Stimulated activated CD4-positive, alpha-beta T cell treated with anti-CD3 and anti-CD28 coated beads, Interleukin-4, amount 100 ng/mL, for 1 hour (primary cell): ENCODE measurements at regions not wholly inside any gene's neighbourhood (a gene's known extent, or its start where the extent isn't known, plus 50 kb on each side); places are given as distances from the start of the nearest gene placed in this dataset.

ENCODE experiments used
- DNase-seq: peaks from one replicate; pipeline ENCODE4 v3.0.0-alpha.2; 2020

DNA sequence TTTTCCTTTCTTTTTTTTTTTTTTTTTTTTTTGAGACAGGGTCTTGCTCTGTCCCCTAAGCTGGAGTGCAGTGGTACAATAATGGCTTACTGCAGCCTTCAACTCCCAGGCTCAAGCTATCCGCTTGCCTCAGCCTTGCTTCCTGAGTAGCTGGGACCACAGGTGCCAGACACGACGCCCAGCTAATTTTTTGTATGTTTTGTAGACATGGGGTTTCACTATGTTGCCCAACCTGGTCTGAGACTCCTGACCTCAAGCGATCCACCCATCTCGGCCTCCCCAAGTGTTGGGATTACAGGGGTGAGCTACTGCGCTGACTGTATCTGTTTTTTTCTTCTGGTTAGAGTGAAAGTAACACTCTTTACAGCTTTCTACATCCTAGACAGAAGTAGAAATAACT, 167.9 kb upstream of the FOXN2 start:
- DNase-seq = no peak

DNA sequence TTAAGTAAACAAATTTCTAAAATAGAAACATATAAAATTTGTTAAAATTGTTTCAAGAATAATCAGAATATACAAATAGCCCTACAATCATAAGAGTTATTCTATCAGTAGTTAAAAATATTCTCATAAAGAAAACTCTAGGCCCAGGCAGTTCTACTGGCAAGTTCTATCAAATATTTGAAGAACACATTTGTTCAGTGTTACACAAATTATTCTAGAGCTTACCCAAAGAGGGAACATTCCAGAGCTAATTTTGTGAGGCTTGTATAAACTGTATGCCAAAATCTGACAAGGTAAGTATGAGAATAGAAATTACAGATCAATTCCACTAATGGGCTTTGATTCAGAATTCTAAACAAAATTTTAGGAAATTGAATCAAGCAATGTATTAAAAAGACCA, 166.8 kb upstream of the FOXN2 start:
- no peak for DNase-seq

DNA sequence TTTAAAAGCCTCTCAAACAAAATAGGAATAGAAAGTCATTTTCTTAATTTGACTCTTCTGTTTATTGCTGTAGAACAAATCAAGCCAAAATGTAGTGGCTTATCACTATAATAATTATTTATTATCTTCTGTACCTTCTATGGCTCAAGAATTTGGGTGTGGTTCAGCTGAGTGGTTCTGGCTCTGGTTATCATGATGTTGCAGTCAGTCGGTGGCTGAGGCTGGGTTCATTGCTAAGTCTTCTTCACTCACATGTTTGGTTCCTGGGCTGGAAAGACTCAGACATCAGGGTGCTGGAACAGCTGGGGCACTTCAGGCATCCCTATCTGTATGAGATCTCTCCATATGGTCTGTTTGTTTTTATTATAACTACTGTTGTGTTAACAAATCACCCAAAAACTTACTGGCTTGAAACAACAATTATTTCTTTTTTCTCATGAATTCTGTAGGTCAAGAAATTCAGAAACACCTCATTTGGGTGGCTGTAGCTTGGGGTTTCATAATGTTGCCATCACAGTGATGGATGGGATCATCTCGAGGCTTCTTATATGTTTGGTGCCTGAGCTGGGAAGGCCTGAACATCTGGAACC, 165.5 kb upstream of the FOXN2 start:
- DNase-seq = no peak

DNA sequence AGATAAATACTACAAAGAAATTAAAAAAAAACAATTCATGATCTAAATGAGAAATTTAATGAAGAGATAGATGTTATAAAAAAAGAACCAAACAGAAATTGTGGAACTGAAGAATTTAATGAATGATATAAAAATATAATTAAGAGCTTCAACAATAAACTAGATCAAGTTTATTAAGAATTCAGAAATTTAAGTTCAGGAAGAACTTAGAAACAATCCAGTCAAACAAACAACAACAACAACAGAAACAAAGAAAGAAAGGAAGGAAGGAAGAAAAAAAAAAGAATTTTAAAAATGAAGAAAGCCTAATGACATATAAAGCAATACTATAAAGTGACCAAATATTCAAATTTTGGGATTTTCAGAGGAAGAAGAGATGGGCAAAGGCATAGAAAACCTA, 157.3 kb upstream of the FOXN2 start:
- no peak for DNase-seq

DNA sequence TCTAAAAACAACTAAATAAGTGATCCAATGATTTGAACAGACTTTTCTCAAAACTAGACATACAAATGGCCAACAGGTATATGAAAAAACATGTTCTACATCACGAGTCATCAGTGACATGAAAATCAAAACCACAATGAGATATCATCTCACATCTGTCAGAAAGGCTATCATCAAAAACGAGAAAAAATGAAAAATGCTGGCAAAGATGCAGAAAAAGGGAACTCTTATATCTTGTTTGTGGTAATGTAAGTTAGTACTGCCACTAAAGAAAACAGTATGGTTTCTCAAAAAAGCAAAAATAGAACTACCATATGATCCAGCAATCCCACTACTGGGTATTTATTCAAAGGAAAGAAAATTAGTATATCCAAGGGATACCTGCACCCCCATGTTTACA, 152.9 kb upstream of the FOXN2 start:
- no peak for DNase-seq

DNA sequence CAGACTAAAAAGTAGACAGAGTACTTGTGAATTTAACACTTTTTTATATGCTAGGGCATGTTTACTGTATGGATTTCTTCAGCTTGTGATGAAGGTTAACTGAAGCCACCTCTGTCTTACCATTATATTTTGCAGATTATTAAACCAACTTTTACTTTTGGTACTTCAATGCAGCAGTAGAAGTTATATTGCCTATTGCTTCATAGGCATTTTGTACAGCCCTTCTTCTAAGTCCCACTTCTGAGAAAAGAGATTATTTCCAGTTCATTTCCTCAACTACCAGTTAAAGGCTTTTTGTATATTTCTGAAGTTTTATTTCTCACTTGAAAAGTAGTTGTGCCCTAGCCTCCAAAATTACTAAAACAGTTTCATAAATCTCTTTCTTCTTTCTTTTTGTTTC, 151.7 kb upstream of the FOXN2 start:
- DNase-seq = no peak

DNA sequence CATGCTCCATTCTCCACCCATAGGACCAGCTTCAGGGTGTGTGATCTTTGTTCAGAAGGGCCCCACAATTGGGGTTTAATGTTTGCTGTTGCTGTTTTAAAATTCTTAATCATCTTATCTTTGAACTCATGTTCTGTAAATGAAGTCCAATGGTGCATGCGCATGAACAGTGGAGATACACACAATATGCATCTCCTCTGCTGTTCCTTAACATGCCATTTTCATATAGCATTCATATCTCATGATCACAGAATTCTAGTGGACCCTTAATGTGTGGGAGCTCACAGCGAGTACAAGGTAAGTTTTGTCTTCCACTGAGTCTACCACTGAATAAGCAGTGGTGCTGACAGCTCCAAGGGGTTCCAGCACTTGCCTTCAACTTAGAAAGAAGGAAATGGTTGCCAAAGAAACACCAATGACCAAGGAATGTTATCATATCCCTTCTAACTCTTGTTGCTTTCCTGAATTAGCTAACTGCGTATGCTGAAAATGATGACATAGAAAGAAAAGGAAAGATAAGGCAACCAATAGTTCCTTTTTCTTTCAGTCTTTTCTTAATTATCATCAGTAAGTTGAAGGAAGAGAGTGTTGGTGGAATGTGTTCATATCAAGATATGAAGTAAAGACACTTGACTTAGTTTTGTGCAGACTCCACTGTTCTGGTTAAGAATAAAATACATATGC, 149.3 kb upstream of the FOXN2 start:
- no peak for DNase-seq

DNA sequence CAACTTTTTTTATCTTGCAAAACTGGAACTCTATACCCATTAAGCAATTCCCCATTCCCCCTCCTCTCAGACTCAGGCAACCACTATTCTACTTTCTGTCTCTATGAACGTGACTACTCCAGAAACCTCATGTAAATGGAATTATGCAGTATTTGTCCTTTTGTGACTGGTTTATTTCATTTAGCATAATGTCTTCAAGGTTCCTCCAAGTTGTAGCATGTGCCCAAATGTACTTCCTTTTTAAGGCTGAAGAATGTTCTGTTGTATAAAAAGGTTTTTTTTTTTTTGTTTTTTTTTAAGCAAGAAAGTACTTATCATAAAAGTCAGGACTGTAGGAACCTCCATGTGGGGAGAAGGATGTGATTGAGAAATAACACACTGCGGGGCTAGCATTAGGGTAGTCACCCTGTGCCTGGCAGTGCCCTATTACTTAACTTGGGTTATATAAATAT, 145.3 kb upstream of the FOXN2 start:
- DNase-seq = no peak

DNA sequence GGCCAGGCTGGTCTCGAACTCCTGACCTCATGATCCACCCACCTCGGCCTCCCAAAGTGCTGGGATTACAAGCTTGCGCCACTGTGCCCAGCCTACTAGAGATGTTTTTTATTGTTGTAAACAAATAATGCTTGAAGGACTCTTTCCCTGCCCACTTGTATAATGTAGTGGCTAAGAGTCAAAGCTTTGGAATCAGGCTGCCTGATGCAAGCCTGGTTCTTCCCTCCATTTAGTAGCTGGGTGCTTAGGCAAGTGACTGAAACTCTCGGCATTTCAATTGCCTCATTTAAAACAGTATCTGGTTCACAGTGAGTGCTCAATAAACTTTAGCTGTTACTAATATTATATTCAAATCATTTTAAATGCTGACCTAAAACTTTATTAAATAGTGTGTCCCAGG, 144.2 kb upstream of the FOXN2 start:
- DNase-seq = no peak

DNA sequence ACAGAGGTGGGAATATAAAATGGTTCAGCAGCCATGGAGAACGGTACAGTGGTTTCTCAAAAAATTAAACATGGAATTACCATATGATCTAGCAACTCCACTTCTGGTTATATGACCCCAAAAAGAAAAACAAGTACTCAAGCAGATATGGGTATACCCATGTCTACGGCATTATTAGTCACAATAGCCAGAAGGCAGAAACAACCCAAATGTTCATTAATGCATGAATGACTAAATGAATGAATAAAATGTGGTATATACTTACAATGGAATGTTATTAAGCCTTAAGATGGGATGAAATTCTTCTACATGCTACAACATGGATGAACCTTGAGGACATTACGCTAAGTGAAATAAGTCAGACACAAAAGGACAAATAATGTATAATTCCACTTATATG, 141.3 kb upstream of the FOXN2 start:
- DNase-seq = no peak

DNA sequence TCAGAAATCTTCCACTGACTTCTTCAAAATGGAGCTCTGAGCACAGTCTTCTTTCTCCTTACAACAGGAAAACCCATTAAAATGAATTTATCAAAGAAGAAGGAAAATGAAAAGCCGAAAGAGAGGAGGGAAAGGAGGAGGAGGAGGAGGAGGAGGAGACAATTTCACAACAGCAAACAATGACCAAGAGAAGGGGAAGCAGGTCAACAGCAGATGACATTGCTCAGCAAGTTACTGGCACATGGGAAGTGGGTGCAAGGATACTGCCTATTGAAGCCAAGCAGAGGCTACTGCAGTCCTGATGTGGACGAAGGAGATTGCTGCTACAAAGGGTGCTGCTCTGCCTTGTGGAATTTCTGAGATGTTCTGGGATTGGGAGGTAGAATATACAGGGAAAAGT, 140.0 kb upstream of the FOXN2 start:
- DNase-seq = no peak

DNA sequence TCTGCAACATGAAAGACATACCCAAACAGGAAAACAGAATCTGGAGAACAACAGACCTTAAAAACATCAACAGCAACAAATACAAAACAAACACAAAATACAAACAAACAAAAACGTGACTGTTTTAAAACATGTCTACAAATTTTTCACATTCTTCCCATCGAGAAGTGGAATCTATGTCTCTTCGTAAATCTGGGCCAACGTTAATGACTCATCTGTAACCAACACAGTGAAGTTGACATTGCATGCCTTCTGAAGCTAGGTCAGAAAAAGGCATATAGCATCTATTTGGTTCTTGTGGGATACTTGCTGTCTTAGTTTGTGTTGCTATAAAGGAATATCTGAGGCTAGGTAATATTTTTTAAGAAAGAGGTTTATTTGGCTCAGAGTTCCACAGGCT, 139.2 kb upstream of the FOXN2 start:
- no peak for DNase-seq

DNA sequence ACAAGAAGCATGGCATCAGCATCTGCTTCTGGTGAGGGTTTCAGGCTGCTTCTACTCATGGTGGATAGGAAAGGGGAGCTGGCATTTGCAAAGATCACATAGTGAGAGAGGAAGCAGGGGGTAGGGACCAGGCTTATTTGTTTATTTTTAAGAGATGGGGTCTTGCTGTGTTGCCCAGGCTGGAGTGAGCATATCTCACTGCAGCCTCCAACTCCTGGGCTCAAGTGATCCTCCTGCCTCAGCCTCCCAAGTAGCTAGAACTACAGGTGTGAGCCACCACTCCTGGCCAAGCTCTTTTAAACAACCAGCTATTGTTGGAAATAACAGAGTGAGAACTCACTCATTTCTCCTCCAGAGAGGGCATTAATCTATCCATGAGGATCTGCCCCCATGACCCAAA, 138.8 kb upstream of the FOXN2 start:
- DNase-seq = no peak

DNA sequence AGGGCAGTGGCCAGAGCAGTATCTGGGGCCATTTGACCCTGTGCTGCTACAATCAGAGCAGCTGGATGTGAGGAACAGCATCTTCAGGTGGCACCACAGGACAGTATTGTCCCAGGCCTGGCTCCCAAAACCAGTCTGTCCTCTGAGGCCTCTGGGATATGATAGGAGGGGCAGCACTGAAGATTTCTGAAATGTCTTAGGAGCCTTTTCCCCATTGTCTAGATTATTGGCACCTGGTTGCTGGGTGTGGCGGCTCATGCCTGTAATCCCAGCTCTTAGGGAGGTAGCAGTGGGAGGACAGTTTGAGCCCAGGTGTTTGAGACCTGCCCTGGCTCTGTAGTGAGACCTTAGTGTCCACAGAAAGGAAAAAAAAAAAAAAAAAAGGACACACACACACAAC, 137.6 kb upstream of the FOXN2 start:
- DNase-seq = no peak

DNA sequence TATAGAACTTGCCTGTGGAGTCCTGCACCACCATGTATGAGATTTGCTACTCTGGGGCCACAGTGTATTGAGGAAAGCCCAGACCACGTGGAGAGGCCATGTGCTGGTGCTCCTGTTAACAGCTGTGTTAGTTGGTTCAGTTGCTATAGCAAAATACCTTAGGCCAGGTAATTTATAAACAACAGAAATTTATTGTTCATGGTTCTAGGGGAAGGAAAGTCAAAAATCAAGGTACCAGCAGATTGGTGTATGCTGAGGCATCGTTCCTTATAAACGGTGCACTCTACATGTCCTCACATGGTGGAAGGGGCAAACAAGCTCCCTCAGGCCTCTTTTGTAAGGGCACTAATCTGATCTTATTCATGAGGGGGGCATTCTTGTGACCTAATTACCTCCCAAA, 135.9 kb upstream of the FOXN2 start:
- DNase-seq = no peak

DNA sequence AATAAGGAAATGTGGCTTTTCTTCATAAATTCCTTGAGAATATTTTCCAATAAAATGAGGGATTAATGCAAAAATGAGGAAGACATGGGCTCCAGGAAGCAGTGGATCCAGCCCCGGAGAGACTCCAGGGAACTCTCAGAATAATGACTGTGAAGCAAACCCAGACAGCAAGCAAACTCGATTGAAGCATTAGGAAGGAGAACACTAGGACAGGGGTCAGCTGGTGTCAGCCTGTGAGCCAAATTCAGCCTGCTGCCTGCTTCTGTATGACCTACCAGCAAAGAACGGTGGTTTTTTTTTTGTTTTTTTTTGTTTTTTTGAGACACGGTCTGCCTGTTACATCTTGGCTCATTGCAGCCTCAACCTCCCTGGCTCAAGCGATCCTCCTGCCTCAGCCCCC, 133.9 kb upstream of the FOXN2 start:
- no peak for DNase-seq

DNA sequence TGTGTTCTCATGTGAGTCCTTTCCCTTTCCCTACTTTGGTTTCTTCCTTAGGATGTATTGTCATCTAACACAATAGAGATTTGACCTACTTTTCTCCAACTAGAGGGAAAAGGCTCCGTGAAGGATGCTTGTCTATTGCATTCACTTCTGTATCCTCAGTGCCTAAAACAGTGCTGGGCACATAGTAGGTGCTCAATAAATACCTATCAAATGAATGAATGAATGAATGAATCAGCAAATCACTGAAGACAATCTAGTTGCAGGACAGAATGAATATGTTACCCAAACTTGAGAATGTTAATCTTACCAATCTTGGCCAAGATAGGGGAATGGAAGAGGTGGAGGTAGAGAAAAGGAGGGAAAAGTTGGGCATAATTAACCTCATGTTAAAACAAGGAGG, 131.2 kb upstream of the FOXN2 start:
- DNase-seq = no peak

DNA sequence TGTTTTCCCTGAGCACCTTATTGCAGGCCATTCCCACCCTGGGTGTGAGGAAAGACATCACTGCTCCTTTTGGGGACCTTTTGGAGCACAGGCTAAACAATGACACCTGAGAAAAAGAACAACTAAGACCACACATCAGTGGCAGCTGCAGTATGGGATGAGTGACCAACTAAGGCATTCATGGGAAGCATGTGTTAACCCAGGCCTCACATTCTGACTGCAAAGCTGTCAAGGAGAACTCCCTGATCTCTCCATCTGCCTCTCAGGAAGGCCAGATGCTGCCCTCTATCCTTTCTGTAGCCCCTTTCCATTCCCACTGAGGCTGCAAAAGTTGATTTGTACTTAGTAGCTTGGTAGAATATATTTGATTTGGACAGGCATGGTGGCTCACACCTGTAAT, 130.5 kb upstream of the FOXN2 start:
- DNase-seq = no peak

DNA sequence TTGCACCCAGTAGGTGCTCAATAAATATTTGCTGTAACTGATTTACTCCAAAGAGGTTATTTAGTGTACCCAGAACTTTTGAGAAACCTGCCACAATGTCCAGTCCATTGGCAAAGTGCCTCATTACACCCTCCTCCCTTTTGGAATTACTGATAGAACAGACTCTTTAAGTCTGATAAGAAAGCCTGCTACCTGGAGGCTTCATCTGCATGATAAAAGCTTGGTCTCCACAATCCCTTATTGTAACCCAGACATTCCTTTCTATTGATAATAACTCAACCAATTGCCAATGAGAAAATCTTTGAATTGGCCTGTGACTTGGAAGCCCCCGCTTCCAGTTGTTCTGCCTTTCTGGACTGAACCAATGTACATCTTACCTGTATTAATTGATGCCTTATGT, 127.0 kb upstream of the FOXN2 start:
- DNase-seq = no peak

DNA sequence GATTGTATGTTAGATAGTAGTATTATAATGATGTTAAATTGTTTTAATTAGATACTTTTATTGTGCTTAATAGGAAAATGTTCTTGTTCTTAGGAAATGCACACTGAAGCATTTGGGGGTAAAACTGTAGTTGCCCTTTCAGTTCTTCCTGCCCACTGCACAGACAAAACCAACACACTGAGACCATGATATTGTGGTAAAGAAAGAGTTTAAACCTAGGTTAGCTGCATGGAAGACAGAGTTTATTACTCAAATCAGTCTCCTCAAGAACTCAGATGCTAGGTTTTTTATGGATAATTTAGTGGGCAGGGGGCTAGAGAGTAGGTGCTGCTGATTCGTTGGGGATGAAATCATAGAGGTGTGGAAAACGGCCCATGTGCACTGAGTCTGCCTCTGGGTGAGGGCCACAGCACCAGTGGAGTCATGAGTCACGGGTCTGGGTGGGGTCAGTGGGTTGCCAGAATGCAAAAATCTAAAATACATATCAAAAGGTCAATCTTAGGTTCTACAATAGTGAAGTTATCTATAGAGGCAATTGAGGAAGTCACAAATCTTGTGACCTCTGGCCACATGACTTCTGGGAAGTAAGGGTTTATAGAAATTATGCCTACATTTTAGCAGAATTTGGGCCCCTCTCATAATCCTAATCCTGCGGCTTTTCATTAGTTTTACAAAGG, 124.8 kb upstream of the FOXN2 start:
- no peak for DNase-seq

DNA sequence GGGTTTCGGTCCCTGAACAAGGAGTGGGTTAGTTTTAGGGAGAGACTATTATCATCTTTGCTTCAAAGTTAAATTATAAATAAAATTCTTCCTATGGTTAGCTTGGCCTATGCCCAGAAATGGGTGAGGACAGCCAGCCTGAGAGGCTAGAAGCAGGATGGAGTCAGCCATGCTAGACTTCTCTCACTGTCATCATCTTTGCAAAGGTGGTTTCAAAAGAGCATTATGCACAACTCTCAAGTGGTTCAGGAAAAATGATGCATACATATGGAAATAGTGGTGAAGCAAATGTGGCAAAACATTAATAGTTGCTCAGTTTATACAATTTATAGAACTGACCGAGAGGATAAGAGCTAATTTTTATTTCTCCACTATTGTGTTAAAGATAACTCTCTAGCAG, 124.3 kb upstream of the FOXN2 start:
- no peak for DNase-seq

DNA sequence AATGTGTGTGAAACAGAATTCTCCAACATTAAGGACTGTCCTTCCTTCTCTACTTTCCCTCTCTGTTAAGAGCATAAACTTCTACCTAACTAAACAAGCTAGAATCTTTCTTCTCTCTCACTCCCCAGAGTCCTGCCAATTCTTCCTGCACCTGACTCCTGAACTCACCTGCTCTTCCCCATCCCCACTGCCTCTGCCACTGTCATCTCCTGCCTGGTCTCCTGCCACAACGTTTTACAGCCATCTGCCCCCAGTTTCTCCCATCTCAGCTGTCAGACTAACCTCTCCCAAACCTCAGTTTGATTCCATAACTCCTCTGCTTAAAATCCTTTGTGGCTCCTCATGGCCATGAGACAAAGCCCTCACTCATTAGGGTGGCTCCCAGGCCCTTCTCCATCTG, 119.8 kb upstream of the FOXN2 start:
- DNase-seq = no peak

DNA sequence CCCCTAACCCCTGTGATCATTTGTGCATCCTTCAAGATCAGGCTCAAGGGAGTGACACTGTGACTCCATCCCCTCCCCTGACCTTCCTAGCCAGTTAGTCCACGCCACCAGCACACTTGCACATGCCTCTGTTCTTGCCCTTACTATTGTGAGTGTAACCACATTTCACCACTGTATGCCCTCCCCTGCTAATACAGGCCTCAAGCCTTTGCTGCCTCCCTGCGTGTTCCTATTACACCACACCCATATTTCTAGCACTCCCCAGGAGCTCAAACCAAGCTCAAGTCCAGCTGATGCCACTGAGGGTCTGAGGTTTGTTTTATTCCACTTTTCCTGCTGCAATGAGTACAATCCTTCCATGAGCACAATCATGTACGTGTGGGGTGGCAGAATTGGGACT, 119.3 kb upstream of the FOXN2 start:
- DNase-seq = no peak

DNA sequence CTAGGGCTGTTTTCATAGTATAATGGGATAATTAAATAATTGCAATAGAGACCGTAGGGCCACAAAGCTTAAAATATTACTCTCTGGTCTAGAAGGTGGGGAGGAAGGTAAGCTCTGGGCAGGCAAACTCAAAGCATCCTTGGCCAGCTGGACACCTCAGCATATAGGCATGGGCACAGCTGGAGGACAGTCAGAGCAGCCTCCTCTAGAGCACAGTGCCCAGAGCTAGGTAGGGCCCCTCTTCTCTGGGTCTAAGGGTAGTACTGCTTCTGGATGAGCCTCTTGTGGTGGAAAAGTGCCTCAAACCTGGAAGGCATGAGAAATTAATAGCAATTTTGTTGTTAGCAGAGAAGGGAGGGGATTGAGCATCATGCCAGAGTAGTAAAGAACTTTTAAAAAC, 116.9 kb upstream of the FOXN2 start:
- no peak for DNase-seq

DNA sequence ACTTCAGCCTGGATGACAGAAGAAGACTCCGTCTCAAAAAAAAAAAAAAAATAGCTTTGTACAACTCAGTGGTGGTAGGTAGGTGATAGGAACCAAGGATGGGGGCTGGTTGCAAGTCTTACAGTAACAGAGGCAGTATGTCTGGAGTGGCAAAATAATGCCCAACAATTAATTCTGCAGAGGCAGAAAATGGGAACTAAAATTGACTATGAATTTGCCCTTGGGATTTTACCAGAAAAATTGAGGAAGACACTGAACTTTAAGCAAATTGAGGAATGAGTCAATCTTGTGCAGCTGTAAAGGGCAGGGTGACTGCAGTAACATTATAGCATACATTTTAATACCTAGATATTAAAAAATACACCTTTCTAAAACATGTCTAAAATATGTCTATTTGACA, 116.1 kb upstream of the FOXN2 start:
- no peak for DNase-seq
